ENCODE measurements at regions not wholly inside any gene's neighbourhood (a gene's known extent, or its start where the extent isn't known, plus 50 kb on each side); places are given as distances from the start of the nearest gene placed in this dataset.

DNA sequence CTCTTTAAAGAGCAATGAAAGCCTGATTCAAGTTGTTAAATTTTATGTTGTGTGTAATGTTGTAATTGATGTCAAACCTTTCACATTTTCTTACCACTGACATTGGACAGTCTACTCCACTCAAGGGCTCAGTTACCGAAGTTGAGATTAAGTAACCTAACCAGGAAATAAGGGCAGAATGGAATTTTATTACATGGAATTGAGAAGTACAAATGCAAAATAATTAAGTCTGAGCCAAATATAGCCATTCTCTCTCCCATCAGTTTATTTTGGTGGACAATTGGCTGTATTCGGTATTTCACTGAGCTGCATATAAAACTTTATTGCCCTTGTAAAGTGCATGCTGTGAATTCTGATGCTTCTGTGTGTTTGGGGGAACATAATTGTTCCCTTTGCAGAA, 231.5 kb downstream of the TTC32 start:
- no peak for DNase-seq (ENCODE audit: low read depth)
- H3K4me3 ChIP-seq (ENCODE audit: low read depth, low read length) = no peak overlapping the region
- TF ChIP-seq, protein P1, sequence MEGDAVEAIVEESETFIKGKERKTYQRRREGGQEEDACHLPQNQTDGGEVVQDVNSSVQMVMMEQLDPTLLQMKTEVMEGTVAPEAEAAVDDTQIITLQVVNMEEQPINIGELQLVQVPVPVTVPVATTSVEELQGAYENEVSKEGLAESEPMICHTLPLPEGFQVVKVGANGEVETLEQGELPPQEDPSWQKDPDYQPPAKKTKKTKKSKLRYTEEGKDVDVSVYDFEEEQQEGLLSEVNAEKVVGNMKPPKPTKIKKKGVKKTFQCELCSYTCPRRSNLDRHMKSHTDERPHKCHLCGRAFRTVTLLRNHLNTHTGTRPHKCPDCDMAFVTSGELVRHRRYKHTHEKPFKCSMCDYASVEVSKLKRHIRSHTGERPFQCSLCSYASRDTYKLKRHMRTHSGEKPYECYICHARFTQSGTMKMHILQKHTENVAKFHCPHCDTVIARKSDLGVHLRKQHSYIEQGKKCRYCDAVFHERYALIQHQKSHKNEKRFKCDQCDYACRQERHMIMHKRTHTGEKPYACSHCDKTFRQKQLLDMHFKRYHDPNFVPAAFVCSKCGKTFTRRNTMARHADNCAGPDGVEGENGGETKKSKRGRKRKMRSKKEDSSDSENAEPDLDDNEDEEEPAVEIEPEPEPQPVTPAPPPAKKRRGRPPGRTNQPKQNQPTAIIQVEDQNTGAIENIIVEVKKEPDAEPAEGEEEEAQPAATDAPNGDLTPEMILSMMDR (IDR thresholded peaks at IDR 0.05; ENCODE audit: insufficient read depth, low read depth, low read length, missing control alignments) = no peak

DNA sequence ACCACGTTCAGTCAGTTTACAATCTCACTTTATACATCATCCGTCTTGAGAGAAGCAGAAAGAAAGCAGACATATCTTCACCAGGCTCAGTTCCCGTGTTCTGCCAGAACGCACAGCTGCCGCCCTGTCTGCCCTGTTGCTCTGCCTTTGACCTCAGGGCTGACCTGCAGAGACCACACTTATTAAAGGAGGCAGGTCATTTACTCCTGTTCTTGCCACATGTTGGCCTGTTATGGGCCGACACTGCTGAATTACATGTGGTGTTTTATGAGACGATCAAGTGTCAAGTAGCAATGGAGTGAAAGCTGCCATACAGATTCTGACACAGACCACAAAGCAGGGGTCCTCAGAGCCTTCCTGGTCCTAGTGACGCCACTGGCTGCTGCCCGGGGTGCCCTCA, 232.2 kb downstream of the TTC32 start:
- H3K4me3 ChIP-seq (ENCODE audit: low read depth, low read length) = no peak overlapping the region
- DNase-seq (ENCODE audit: low read depth) = no peak
- TF ChIP-seq, protein P1 (IDR thresholded peaks at IDR 0.05; ENCODE audit: insufficient read depth, low read depth, low read length, missing control alignments) = no peak

DNA sequence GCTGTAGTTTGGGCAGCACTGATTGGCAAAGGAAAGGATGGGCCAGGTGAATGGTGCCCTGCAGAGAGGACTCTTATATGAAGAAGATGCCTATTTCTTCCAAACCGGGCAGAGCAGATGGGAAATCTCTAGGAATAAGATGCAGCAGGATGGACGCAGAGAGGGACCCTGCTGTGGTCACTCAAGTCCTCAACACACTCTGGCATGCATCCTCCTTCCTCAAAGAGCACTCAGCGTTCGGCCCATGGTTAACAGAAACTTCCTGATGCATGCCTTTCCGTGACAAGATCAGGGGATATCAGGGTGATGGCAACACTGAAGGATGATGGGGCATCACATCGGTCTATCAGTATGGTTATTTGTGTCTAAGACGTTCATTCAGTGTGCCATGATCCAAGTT, 232.7 kb downstream of the TTC32 start:
- no peak overlapping the region for H3K4me3 ChIP-seq (ENCODE audit: low read depth, low read length)
- no peak for DNase-seq (ENCODE audit: low read depth)
- TF ChIP-seq, protein P1 (IDR thresholded peaks at IDR 0.05; ENCODE audit: insufficient read depth, low read depth, low read length, missing control alignments) = no peak

DNA sequence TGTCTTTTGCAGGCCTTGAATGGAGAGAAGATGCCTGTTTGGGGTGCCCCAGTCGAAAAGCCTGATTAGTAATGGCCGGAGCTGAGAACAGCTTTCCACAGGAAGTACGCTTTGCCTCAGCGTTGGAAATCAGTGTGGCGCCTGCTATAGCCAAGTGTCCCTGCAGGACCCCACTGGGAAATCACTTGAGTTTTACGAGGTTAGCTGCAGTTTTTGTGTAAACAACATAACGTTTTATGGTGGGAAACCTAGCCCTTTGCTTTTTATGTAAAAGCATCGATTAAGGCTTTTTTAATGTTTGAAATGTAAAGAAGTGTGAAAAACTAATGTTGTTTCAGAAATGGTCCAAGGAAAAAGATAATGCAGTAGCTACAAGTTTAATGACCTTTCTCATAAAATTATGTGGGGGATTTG, 234.2 kb downstream of the TTC32 start:
- H3K4me3 ChIP-seq (ENCODE audit: low read depth, low read length) = no peak overlapping the region
- no peak for DNase-seq (ENCODE audit: low read depth)
- TF ChIP-seq, protein P1 (IDR thresholded peaks at IDR 0.05; ENCODE audit: insufficient read depth, low read depth, low read length, missing control alignments) = no peak

DNA sequence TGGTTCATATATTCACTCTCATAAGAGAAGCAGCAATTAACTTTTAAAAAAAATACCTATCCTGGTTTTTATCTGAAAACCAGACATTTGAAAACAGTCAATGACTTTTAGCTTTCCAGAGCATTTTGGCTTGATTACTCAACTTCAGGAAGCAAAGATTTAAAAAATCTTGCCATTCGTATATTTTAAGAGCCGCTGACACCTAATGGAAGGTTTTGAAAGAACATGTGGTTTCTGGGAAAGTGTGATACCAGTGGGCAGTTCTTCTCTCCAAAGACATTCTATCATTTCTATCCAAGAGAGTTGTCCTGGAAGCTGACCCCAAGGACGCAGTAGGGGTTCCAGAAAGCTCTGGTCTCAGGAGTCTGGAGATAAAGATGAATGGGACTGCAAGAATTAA, 234.7 kb downstream of the TTC32 start:
- TF ChIP-seq, protein P1 (IDR thresholded peaks at IDR 0.05; ENCODE audit: insufficient read depth, low read depth, low read length, missing control alignments) = no peak
- H3K4me3 ChIP-seq (ENCODE audit: low read depth, low read length) = no peak overlapping the region
- no peak for DNase-seq (ENCODE audit: low read depth)

GRCh38 chr2:19664646-19665045, 237.1 kb downstream of the TTC32 start:
- no peak overlapping the region for H3K4me3 ChIP-seq (ENCODE audit: low read depth, low read length)
- no peak for DNase-seq (ENCODE audit: low read depth)
- TF ChIP-seq, protein P1 (IDR thresholded peaks at IDR 0.05; ENCODE audit: insufficient read depth, low read depth, low read length, missing control alignments) = no peak

- no peak for DNase-seq (ENCODE audit: low read depth)
- TF ChIP-seq, protein P1 (IDR thresholded peaks at IDR 0.05; ENCODE audit: insufficient read depth, low read depth, low read length, missing control alignments) = no peak
- H3K4me3 ChIP-seq (ENCODE audit: low read depth, low read length) = no peak overlapping the region
These were observed 242.6 kb downstream of the TTC32 start for GRCh38 chr2:19659024-19659792.
